Activated effector memory CD4-positive, alpha-beta T cell treated with anti-CD3 and anti-CD28 coated beads, Interleukin-2, amount 50 U/mL, for 16 hours (primary cell): ENCODE measurements at regions not wholly inside any gene's neighbourhood (a gene's known extent, or its start where the extent isn't known, plus 50 kb on each side); places are given as distances from the start of the nearest gene placed in this dataset.
"Not testable (repeated sequence)": the region's sequence is repeated elsewhere in the genome, so short reads cannot be mapped to it uniquely, and the experiment has no call there.

Experiments
- DNase-seq: peaks from one replicate; pipeline ENCODE4 v3.0.0-alpha.2; 2020

DNA sequence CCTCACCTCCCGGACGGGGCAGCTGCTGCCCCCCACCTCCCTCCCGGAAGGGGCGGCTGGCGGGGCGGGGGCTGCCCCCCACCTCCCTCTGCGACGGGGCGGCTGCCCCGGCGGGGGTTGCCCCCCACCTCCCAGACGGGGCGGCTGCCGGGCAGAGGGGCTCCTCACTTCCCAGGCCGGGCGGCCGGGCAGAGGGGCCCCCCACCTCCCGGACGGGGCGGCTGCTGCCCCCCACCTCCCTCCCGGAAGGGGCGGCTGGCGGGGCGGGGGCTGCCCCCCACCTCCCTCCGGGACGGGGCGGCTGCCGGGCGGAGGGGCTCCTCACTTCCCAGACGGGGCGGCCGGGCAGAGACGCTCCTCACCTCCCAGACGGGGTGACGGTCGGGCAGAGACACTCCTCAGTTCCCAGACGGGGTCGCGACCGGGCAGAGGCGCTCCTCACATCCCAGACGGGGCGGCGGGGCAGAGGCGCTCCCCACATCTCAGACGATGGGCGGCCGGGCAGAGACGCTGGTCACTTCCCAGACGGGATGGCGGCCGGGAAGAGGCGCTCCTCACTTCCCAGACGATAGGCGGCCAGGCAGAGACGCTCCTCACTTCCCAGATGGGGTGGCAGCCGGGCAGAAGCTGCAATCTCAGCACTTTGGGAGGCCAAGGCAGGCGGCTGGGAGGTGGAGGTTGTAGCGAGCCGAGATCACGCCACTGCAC is 1218.8 kb downstream of the GATA3 start:
- DNase-seq, result not testable (repeated sequence)

DNA sequence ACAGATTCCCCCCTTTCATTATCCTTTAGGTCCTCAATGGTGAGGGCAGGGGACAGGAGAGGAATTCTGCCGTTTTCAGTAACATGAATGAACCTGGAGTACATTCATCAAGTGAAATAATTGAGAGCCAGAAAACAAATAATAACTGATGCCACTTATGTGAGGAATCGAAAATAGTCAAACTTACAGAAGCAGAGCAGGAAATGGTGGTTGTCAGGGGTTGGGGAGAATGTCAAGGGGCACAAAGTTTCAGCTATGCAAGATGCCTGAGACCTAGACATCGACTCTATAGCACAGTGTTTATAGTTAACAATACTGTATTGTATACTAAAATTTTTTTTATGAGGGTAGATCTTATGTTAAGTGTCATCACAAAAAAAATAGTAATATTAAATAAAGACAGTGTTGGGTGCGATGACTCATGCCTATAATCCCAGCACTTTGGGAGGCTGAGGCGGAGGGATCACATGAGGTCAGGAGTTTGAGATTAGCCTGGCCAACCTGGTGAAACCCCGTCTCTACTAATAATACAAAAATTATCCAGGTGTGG is 1219.8 kb downstream of the GATA3 start:
- no peak for DNase-seq

DNA sequence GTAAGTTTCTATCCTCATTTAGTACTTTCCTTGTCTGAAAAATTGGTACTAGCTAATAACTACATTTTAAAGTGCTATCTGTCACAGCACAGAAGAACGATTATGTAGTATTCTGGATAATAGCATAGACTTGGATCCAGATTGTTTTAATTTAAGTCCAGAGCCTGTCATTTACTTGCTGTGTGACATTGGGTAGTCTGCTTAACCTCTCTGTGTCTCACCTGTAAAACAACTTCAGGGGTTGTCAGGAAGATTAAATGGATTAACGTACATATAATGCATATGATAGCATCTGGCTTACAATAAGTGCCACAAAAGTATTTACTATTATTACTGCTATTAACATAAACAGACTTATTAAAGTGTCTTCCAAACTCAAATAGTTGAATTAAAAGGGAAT is 1221.4 kb downstream of the GATA3 start:
- no peak for DNase-seq

DNA sequence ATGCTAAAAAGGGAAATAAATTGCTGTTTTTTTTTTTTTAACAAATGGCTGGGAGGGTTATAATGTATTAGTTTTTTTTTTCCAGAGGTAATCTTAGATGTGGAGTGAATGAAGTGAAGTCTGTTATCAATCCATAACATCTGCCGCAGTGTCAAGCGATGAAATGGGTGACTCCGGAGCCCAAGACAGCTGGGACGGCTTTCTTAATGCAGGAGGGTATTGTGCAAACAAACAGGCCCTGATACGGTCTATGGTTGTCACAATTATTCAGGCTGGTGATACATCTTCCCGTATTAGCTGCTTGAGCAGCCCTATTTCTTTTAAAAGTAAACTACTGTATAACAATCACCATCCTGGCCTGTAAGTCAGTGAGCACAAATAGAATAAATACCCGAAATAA is 1231.2 kb downstream of the GATA3 start:
- DNase-seq, result no peak

DNA sequence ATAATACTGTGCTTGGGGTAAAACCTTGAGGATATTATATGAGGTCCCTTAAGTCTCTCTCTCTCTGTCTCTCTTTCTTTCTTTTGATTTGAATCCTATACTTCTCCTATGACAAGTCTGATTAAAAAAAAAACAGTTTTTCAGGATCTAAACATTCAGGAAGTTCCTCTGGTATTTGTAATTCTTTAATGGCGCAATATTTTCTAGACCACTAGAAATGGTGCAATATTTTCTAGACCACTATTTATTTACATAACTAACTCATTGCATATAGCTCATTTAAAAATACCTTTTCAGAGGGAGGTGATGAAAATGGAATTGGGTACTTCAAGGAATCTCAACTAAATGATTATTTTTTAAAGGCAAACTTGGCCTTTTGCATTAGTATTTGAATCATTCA is 1235.3 kb downstream of the GATA3 start:
- DNase-seq, result no peak

DNA sequence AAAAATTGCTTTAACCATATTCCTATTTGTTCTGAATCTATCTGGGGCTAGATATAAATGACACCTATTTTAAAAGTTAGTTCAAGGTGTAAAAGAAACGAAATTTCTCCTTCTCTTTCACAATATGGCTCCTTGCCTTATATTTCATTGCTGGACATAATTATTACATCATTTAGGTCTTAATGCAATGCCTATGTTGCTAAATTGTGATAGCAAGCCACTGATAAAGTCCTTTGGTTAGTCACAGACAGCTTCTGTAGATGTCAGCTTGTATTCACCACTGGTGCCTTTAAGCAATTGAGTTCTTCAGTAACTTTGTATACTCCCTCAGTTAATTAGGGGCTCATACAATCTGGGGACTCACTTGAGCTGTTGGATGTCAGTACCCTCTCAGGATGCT is 1236.6 kb downstream of the GATA3 start:
- no peak for DNase-seq

DNA sequence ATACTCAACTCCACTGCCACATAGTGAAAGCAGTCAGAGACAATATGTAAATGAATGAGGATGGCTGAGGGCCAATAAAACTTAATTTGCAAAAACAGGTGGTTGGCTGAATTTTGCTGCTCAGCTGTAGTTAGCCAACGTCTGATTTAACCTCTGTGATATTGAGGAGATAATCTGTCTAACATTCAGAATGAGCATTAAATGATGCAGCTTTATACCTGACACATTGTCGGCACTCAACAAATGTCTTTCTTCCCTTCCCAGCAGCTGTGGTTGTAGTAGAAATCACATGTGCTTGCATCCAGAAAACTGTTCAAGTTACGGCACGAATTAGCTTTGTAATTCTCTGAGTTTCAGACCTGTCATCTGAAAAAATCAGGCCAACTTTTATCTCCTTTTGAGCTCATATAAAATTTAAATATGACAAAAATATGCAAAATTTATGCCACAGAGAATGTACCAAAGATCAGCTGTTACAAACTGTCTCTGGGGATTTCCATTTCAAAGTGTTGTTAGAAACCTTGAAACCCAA is 1239.7 kb downstream of the GATA3 start:
- DNase-seq, result no peak

DNA sequence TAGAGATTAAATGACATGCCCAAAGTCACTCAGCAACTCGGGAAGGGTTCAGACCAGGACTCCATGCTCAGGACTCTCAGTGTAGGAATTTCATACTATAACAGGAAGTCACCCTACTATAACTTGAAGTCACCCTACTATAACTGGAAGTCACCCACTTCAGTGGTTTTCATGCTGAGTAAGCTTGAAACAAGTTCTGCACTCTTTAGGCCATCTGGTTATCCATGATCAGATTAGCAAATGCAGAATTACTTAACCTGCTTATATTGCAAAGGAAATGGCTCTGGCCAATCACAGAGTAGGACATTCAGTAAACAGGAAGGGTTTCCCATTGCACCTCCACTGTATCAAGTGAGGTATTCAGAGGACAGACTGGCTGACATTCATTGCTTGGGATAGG is 1240.4 kb downstream of the GATA3 start:
- no peak for DNase-seq

DNA sequence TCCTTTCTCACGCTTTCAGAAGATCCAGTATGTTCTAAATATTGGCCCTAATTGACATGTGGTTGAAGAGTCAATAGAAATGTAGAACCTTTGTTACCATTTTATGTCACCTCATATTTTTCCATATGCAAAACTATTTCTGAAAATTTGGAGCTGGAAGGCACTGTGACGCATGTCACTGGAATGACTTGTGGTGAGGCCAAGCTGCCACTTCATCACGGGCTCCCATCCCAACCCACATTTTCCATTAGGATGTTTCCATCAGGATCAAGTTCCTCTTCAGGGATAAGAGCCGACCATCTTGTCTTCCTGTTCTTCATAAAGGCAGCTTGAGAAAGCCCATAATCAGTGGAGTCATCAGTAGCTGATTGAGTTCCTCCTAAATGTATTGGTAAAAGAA is 1241.7 kb downstream of the GATA3 start:
- DNase-seq, result no peak

DNA sequence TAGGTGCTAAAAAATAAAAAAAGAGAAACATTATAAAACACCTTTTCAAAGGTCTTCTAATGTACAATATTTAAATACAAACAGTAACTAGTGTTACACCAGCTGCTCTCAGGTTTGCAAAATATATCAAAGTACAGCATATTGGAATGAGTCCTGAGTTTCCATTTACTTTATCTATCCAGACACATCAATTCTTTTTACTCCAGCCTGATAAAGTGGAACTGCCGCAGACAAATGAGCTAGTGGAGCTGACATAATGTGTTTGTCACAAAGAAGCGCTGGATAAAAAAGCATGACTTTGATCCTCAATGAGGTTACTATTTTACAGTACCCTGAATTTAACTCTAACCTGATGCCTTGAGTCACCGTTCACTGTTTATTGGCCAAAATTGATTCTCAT is 1243.1 kb downstream of the GATA3 start:
- no peak for DNase-seq

DNA sequence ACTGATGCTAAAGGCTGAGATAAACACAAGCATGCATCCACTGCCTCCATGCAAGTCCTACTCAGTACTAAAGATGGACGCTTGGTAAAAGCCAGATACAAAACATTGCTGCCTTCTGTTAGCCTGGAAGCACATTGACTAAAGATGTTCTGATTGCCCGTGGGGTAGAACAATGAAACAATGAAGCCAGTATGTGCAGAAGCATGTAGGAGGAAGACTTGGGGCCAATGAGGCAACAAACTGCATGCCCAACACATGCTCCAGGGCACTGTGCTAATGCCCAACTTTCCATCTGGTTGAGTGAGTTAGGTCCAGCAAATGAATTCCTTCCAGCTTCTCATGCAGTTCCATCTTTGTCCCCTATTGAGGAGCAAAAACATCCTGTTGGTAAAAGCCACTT is 1245.5 kb downstream of the GATA3 start:
- DNase-seq, result no peak

DNA sequence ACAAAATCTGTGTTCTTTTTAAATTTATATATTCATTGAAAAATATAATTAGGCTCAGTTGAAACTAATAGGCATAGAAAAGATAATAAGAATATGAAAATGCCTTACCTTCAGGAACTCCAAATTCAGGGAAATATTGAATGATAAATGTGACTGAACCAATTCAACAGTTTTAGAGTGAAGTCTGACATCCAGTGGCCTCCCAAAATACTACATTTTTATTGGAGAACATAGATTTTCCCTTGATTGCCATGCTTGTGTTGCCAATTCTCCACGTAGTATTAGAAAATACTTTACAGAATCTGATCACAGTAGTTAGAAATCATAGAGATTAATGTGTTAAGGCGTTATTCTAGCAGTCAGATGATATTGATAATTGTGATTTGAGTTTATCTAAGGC is 1246.7 kb downstream of the GATA3 start:
- no peak for DNase-seq

DNA sequence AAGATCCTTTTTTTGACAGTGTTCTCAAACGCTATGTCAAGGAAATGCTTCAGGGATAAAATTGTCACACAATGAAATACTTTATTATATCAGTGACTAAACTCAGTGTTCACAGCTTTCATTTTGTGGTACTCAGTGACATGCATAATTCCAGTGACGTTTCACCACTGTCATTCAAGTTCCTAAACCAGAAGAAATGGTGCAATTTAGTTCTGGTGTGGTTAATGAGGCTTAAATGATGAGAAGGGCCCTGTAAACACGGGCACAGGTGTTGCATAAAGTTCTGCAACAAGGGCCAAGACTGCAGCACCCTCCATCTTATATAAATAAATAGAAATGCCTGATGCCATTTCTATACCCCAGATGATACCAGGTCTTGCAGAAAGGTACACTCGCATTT is 1247.1 kb downstream of the GATA3 start:
- no peak for DNase-seq

DNA sequence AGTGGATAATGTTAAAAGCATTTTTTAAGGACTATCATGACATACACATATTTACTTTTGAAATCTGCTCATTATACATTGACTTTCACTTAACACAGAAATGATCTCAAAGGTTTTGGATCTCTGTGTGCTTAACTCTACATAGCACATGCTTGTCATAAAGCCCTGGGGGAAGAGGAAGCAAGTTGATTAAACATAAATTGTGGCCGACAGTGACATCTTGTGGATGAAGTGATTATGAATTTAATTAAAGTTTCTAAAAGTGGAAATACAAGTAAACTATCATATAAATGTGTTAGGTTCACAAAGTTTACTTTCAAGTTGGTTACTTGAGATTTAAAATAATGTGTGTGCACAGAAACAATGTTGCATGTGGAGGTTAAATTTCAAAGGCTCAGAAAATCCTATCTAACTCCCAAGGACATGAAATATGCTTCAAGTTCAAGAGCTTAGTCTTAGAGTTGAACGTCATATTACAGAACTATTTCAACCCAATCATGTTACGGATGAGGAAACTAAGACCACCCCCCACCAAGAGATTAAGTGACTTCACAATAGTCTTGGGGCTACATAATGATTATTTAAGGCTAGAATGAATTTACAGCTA is 1247.8 kb downstream of the GATA3 start:
- DNase-seq, result no peak

DNA sequence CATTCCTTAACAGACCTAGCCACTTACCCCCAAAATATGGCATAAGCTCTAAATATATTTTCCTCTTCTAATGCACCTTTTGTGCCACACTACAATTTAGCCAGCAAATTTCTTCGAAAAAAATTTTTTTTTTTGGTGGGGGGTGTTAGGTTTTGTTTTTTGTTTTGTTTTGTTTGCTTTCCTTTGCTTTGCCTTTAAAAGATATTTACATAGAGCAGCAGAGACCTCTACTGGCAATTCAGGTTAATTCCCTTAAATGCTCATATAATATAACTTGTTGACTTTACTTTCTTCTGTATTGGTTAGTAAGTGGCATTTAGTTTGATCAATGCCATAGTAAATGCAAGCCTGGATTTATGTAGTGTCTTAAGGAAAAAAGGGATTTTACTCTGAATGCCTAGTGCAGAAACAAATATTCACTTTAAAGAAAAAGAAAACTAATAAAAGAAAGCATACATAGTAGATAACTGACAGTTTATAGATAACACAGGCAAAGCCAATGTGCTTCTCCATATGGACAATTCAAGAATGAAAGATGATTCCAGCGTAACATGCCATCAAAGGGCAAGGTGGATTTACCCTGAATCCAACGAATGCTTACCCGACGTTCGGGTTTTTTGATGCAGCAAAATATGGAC is 1250.6 kb downstream of the GATA3 start:
- DNase-seq, result no peak

DNA sequence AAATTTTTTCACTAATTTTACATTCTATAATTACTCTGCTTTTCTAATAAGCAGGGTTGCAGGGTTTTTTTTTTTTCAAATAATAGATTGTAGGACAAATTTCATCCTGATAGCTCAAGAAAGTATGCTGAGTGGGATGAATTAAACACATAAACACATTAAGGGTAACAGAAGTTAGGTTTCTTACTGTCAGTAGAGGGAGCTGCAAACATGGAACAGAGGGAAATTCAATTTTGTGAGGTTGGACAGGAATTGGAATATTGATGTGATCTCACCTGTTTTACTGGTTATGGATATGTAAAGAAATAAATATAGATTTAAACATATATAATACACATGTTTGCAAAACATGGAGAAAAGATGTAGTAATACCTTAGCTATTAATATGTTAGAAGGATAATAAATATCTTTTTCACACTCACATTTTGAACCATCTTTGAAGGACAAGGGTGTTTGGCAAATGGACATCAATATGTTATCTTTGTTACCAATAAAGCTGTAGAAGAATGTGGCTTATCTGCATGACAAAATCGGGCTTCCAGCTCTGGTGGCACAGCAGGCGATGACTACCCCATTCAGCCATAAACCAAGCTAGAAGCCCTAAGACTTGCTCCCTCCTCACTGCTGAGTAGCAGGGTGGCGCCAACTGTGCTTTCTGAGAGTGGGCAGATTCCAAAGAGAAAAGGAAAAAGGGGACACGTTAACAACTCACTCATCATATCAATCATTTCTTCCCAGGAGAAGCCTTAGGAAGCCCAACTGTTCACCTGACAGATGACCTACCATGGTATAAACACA is 1257.4 kb downstream of the GATA3 start:
- DNase-seq, result no peak

DNA sequence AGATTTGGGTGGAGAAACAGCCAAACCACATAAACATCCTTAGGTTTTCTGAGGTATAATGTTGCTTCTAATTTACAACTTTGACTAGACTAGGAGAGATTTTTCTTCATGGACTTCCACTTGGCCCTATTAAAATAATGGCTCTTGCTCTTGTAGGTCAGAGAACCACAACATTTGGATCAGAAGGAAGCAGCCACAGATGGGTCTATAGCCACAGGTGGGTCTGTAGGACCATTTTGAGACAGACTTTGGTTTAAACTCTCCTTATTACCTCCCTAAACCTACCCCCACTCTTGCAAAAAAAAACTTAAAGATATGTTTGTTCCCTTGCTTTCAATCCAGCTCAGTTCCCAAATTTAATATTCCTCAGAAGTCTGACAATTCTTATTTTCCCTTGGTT is 1260.8 kb downstream of the GATA3 start:
- DNase-seq, result no peak

DNA sequence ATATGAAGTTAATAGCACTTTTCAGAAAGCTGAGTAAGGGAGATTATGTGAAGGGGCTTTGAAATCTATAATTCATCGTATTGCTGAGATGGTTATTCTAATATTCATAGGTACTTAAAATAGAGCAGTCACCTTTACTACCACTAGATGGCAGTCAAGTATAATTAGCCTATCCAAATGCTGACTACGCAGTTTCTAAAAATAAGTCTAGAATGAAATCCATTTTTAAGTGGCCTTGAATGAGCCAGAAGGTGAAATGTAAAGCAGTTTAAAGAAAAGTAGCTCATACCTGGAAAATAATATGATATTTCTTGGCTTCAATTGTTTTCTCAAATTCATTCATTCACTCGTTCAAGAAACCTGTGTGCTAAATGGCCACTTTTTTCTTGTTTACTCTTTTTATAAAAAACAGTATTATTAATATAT is 1277.1 kb downstream of the GATA3 start:
- DNase-seq, result no peak

DNA sequence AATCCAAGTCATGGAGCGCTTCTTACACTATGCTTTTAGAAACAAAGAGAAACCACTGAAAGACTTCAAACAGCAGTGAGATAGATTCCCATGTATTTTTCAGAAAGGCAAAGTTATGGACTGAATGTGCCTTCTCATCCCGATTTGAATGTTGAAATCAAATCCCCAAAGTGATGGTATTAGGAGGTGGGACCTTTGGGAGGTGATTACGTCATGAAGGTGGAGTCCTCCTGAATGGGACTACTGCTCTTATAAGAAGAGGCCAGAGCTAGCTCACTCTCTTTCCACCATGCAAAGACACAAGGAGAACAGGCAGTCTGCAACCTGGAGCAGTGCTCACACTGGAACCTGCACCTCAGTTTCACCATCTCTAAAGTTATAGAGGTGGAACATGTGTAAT is 1279.8 kb downstream of the GATA3 start:
- DNase-seq, result no peak

DNA sequence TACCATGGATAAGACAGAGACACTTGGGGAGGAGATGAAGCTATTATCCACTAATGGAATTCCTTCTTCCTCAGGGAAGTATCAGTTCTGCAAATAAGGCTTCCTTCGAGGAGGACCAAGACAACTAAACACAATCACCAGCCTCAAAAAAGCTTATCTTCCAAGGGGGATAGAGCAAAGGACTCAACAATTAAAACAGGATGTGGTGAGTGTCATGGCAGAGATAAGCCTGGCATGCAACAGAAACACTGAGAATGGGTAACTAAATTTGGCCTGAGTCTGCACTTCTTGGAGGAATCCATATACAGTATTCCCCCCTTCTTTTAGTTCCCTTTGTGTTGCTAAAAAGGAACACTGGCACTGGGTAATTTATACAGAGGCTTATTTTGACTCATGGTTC is 1285.2 kb downstream of the GATA3 start:
- no peak for DNase-seq

DNA sequence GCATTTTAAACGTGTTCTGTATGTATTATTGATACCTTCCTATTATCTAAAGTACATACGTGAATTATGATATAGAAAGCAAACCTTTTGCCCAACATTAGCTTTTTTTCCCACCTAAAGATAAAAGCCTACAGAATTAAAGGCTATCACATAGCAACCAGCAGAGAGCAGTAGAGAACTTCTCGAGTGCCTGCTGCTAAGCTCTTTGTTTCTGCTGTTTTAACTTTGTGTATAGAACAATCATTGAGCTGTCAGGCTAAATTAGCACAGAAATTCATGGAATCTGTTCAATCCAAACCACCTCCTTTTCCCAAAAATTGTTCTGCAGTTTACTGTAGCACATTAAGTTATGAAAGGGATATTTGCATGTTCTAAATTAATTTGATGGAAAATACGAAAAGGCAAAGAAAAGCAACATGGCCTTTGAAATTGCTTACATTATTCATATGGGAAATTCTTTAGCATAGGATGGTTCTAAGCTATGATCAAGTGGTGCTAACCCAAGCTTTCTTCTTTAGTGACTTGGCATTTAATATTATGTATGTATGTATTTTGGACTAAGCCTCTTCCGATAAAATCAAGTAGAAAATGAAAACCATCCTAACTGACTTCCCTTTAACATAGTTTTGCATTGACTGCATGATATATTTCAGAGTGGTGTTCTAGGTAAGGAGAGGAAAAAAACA is 1288.5 kb downstream of the GATA3 start:
- no peak for DNase-seq

DNA sequence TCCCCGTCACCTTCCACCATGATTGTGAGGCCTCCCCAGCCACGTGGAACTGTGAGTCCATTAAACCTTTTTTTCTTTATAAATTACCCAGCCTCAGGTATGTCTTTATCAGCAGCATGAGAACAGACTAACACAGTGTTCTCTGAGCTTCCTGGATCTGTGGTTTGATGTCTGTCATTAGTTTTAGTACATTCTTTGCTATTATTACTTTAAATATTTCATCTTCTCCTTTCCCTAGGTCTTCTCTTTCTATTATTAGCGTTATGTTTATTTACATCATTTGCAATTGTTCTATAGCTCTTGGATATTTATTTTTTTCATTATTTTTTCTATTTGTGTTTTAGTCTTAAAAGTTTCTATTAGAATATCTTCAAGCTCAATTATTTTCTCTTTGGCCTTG is 1293.4 kb downstream of the GATA3 start:
- DNase-seq, result not testable (repeated sequence)

DNA sequence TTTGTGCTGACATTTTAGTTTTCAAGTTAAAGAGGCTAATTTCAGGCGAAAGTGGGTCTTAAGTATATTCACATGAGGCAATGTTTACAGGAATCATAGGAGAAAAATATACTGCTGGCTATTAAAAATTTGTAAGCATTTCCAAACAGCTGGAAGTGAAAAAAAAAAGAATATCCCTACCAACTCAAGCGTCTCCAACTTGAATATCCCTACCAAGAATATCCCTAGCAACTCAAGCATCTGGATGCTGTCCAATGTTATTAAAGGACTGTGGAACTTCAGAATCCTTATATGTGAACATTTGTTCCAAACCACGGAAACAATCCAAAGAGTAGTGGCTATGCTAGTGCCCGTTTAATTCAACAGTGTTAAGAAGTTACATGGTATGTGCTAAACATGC is 1303.0 kb downstream of the GATA3 start:
- DNase-seq, result no peak
